Mesenchymal stem cell (in vitro differentiated cells and primary cell): ENCODE measurements at regions not wholly inside any gene's neighbourhood (a gene's known extent, or its start where the extent isn't known, plus 50 kb on each side); places are given as distances from the start of the nearest gene placed in this dataset.

Experiments used
- DNase-seq: peaks from one replicate; pipeline ENCODE4 v3.0.0-alpha.2; 2013
- H2AFZ ChIP-seq: one replicate; pipeline ENCODE4 v1.6.1; 2013; ENCODE audit warnings: low read depth, mild to moderate bottlenecking, control low read depth, inconsistent platforms, low read length, moderate library complexity
- H2AK5ac ChIP-seq: 2 replicates; pipeline ENCODE4 v1.6.1; 2013; ENCODE audit warnings: low read length, moderate library complexity, mild to moderate bottlenecking, inconsistent platforms; ENCODE audit not compliant: severe bottlenecking
- H2BK120ac ChIP-seq: one replicate; pipeline ENCODE4 v1.6.1; 2013; ENCODE audit warnings: low read depth, mild to moderate bottlenecking, inconsistent platforms, low read length, moderate library complexity
- H2BK12ac ChIP-seq, 2 experiments: one replicate each; pipeline ENCODE4 v1.6.1; 2013; ENCODE audit warnings: inconsistent platforms in 2 of 2, low read length in 2 of 2, mild to moderate bottlenecking in 2 of 2, moderate library complexity in 2 of 2, control low read depth in 1 of 2
- H2BK15ac ChIP-seq: one replicate; pipeline ENCODE4 v1.6.1; 2013; ENCODE audit warnings: mild to moderate bottlenecking, low read depth, inconsistent platforms; ENCODE audit not compliant: poor library complexity, severe bottlenecking
- H2BK5ac ChIP-seq: 2 replicates; pipeline ENCODE4 v1.6.1; 2013; ENCODE audit warnings: low read depth, mild to moderate bottlenecking, low read length, control low read depth, inconsistent platforms; ENCODE audit not compliant: poor library complexity, severe bottlenecking
- H3K14ac ChIP-seq, 2 experiments: one replicate each; pipeline ENCODE4 v1.6.1; 2013; ENCODE audit warnings: inconsistent platforms in 2 of 2, low read length in 2 of 2, control low read depth in 1 of 2, mild to moderate bottlenecking in 1 of 2, moderate library complexity in 1 of 2
- H3K18ac ChIP-seq, 2 experiments: one replicate each; pipeline ENCODE4 v1.6.1; 2013; ENCODE audit warnings: inconsistent platforms in 2 of 2, low read length in 2 of 2, control low read depth in 1 of 2, low read depth in 1 of 2, mild to moderate bottlenecking in 1 of 2
- H3K23ac ChIP-seq, 2 experiments: one replicate each; pipeline ENCODE4 v1.6.1; 2013; ENCODE audit warnings: inconsistent platforms in 2 of 2, low read length in 2 of 2, mild to moderate bottlenecking in 2 of 2, moderate library complexity in 2 of 2, control low read depth in 1 of 2
- H3K27ac ChIP-seq: 2 replicates; pipeline ENCODE4 v1.5.1; 2013; ENCODE audit warnings: mild to moderate bottlenecking, moderate library complexity, low read length, control low read depth, inconsistent platforms; ENCODE audit not compliant: poor library complexity, severe bottlenecking
- H3K27me3 ChIP-seq, 2 experiments: 2 replicates each; pipeline versions ENCODE4 v1.6.1 to v1.7.0; 2013; ENCODE audit warnings: low read length in 2 of 2, mild to moderate bottlenecking in 2 of 2, moderate library complexity in 2 of 2, control low read depth in 1 of 2, inconsistent platforms in 1 of 2; ENCODE audit not compliant: control insufficient read depth in 1 of 2, insufficient read depth in 1 of 2
- H3K36me3 ChIP-seq, 2 experiments: 2 replicates each; pipeline versions ENCODE4 v1.6.1 to v1.7.0; 2013; ENCODE audit warnings: low read length in 2 of 2, control low read depth in 1 of 2, inconsistent platforms in 1 of 2, low read depth in 1 of 2, mild to moderate bottlenecking in 1 of 2; ENCODE audit not compliant: insufficient read depth in 2 of 2, control insufficient read depth in 1 of 2
- H3K4ac ChIP-seq, 2 experiments: one replicate each; pipeline ENCODE4 v1.6.1; 2013; ENCODE audit warnings: inconsistent platforms in 2 of 2, low read length in 2 of 2, mild to moderate bottlenecking in 2 of 2, moderate library complexity in 2 of 2, control low read depth in 1 of 2, low read depth in 1 of 2
- H3K4me1 ChIP-seq: 2 replicates; pipeline ENCODE4 v1.6.1; 2013; ENCODE audit warnings: low read depth, low read length, control low read depth; ENCODE audit not compliant: control insufficient read depth, insufficient read depth
- H3K4me2 ChIP-seq: 2 replicates; pipeline ENCODE4 v1.6.1; 2013; ENCODE audit warnings: low read length, mild to moderate bottlenecking, inconsistent platforms; ENCODE audit not compliant: poor library complexity, severe bottlenecking
- H3K4me3 ChIP-seq, 2 experiments: 2 replicates each; pipeline versions ENCODE4 v1.5.1 to v1.7.0; 2013; ENCODE audit warnings: low read length in 2 of 2, mild to moderate bottlenecking in 2 of 2, control low read depth in 1 of 2, low read depth in 1 of 2; ENCODE audit not compliant: insufficient read depth in 1 of 2
- H3K79me1 ChIP-seq: replicated peaks from 2 replicates; pipeline ENCODE4 v1.6.1; 2013; ENCODE audit warnings: mild to moderate bottlenecking, control low read depth, low read length, inconsistent platforms; ENCODE audit not compliant: poor library complexity, severe bottlenecking
- H3K9ac ChIP-seq: 2 replicates; pipeline ENCODE4 v1.7.0; 2013; ENCODE audit warnings: mild to moderate bottlenecking, low read length, moderate library complexity
- H3K9me3 ChIP-seq: 2 replicates; pipeline ENCODE4 v1.7.0; 2013; ENCODE audit warnings: mild to moderate bottlenecking, low read length; ENCODE audit not compliant: control insufficient read depth
- H4K8ac ChIP-seq: one replicate; pipeline ENCODE4 v1.6.1; 2013; ENCODE audit warnings: inconsistent platforms, mild to moderate bottlenecking, low read length, moderate library complexity
- H4K91ac ChIP-seq: one replicate; pipeline ENCODE4 v1.6.1; 2013; ENCODE audit warnings: mild to moderate bottlenecking, low read length, inconsistent platforms
- WGBS: methylation state at CpG from one replicate; pipeline ENCODE4 v1.1.7; 2013; ENCODE audit warnings: mixed read lengths; 5-methylcytosine and 5-hydroxymethylcytosine counted together

DNA sequence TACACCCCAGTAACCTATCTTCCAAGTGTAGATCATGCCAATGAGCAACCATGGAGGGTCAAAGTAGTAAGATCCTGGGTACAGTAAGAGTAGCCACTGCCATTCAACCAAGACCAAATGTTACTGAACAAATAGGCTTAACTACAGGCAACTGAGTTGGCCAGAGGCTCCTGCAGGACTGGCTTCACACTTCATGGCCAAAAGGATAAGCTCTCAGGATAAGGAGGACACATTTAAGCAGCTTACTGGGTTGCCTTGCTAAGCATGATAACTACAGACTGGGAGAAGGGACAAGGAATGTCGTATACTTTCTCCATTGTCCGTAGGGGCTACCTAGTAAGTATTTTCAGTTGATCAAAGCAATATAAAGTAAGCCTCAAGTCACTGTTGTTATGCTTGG lies 174.7 kb downstream of the INO80D start:
- H4K91ac ChIP-seq = no peak overlapping the region
- no peak overlapping the region for H2BK5ac ChIP-seq
- no peak overlapping the region for H2AK5ac ChIP-seq
- 87% methylated on average over 2 of the region's 2 CpGs for WGBS
- H3K4me2 ChIP-seq = no peak overlapping the region
- no peak overlapping the region for H3K14ac ChIP-seq
- H3K4me1 ChIP-seq = peaks cover 1% of the 10 kb centered on the region
- H3K9me3 ChIP-seq = no peaks in the 10 kb centered on the region
- no peak overlapping the region for H2AFZ ChIP-seq
- peaks cover 17 to 35% of the 10 kb centered on the region in 2 experiments for H3K27me3 ChIP-seq
- no peak overlapping the region for H3K23ac ChIP-seq
- H3K79me1 ChIP-seq = no peaks in the 10 kb centered on the region
- H3K27ac ChIP-seq = no peak overlapping the region
- no peak overlapping the region for H3K9ac ChIP-seq
- no peak overlapping the region for H3K4ac ChIP-seq
- H2BK12ac ChIP-seq = no peak overlapping the region
- H3K36me3 ChIP-seq = no peaks in the 10 kb centered on the region
- no peak overlapping the region for H4K8ac ChIP-seq
- no peak for DNase-seq
- no peak overlapping the region for H2BK120ac ChIP-seq
- no peak overlapping the region for H2BK15ac ChIP-seq
- H3K18ac ChIP-seq = no peak overlapping the region
- no peak overlapping the region for H3K4me3 ChIP-seq

DNA sequence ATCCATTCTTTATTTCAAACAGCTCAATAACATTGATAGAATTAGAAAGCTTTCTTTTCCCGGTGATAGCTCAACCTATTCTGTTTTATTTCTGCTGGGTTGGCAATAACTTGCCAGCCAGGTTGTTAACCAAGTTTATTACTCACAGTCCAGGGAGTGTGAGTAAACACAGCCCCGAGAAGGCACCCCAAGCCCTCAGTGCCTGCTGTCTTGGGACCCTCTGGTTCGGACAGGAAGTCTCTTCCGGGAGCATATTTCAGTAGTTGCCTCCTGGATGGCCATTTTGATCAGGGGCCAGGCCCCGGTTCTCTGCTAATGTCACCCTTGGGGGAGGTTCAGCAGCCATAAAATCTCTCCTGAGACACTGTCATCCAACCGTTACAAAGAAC lies 176.8 kb downstream of the INO80D start:
- no peak overlapping the region for H3K23ac ChIP-seq
- H3K18ac ChIP-seq = no peak overlapping the region
- no peak overlapping the region for H4K91ac ChIP-seq
- no peak overlapping the region for H3K4me3 ChIP-seq
- no peaks in the 10 kb centered on the region for H3K36me3 ChIP-seq
- H3K14ac ChIP-seq = no peak overlapping the region
- H2BK5ac ChIP-seq = no peak overlapping the region
- H3K27ac ChIP-seq = no peak overlapping the region
- H2AK5ac ChIP-seq = no peak overlapping the region
- no peaks in the 10 kb centered on the region for H3K4me1 ChIP-seq
- no peak overlapping the region for H2BK15ac ChIP-seq
- DNase-seq = no peak
- no peak overlapping the region for H3K9ac ChIP-seq
- no peak overlapping the region for H4K8ac ChIP-seq
- no peak overlapping the region for H3K4ac ChIP-seq
- no peak overlapping the region for H3K4me2 ChIP-seq
- no peak overlapping the region for H2BK12ac ChIP-seq
- 26% methylated on average over 6 of the region's 6 CpGs for WGBS
- H3K9me3 ChIP-seq = no peaks in the 10 kb centered on the region
- no peak overlapping the region for H2AFZ ChIP-seq
- no peak overlapping the region for H2BK120ac ChIP-seq
- no peaks in the 10 kb centered on the region for H3K79me1 ChIP-seq
- H3K27me3 ChIP-seq = peaks cover 21 to 34% of the 10 kb centered on the region in 2 experiments

DNA sequence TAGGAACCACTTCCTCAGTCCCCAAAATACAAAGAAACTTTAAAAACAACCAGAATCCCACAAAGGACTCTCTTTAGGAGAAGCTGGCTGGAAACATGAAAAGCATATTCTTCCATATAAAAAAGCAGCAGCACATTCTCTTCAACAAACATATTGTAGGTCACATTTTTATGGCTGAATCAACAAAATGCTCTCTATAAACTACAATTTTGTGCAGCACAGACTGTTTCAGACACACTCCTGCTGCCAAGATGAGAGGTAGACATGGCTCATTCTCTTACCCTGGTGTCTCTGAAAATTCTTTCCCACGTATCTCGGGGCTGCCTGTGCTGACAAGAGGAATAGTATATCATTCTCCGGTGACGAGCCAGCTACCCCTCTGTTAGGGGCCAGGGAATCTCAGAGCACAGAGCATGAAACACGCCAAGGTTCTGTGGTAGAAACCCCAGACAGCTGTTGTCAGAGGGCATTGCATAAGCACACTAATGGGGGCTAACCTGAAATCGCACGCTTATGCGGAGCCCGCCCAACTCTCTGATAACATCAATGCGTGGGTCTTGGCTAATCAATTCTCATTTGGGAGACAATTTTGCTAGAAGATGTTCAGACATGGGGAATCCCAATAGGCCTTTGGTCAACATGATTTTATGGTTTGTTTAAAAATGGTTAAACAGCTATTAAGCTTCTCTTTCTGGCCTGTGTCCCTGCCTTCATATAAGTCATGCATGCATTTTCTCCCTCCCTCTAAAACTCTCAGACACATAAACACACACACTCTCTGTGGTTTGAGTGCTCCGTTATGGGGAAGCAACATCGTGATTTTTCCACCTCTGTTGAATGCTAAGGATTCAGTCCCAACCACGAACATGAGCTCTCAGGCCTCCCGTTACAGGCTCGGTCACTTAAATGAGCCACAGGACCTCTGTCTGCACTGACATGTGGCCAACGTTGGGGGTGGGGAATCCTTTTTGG lies 177.5 kb downstream of the INO80D start:
- H3K27me3 ChIP-seq = peaks cover 21 to 34% of the 10 kb centered on the region in 2 experiments
- H3K79me1 ChIP-seq = no peaks in the 10 kb centered on the region
- peak; percentile 91 for DNase-seq
- H3K4me1 ChIP-seq = peaks cover 2% of the 10 kb centered on the region
- no peak overlapping the region for H2AK5ac ChIP-seq
- H2AFZ ChIP-seq = no peak overlapping the region
- no peak overlapping the region for H3K4me3 ChIP-seq
- H3K23ac ChIP-seq = no peak overlapping the region
- no peaks in the 10 kb centered on the region for H3K9me3 ChIP-seq
- no peak overlapping the region for H3K9ac ChIP-seq
- no peaks in the 10 kb centered on the region for H3K36me3 ChIP-seq
- no peak overlapping the region for H2BK120ac ChIP-seq
- H3K27ac ChIP-seq = no peak overlapping the region
- no peak overlapping the region for H3K4me2 ChIP-seq
- H2BK15ac ChIP-seq = no peak overlapping the region
- no peak overlapping the region for H4K91ac ChIP-seq
- no peak overlapping the region for H3K4ac ChIP-seq
- peak overlapping the region in 1 of 2 experiments; percentile 24 for H2BK12ac ChIP-seq
- peak overlapping the region in 1 of 2 experiments; percentile 63 for H3K18ac ChIP-seq
- H2BK5ac ChIP-seq = no peak overlapping the region
- no peak overlapping the region for H3K14ac ChIP-seq
- WGBS = 37% methylated on average over 15 of the region's 16 CpGs
- no peak overlapping the region for H4K8ac ChIP-seq

DNA sequence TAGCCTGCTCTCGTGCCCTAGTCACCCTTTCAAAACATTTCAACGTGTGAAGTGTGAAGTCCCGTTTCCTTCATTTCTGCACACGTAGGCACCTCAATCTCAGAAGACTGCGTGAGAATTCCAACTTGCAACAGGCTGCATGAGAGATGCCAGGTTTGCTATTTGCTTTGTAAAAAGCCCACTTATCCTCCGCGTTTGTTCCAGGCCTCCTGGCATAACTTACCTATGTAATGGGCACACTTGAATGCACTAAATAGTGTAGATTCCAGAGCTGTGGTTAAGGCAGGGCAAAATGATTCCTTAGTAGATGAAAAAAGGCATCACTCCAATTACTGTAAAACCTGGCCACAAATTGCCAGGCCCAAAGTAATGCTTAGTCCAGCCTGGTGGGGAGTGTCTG lies 179.6 kb downstream of the INO80D start:
- no peak overlapping the region for H3K4me2 ChIP-seq
- H3K27me3 ChIP-seq = peaks cover 21 to 32% of the 10 kb centered on the region in 2 experiments
- no peak overlapping the region for H2AFZ ChIP-seq
- no peak overlapping the region for H2BK15ac ChIP-seq
- H3K4me1 ChIP-seq = peaks cover 2% of the 10 kb centered on the region
- H3K9ac ChIP-seq = no peak overlapping the region
- H4K8ac ChIP-seq = no peak overlapping the region
- no peak overlapping the region for H2BK5ac ChIP-seq
- no peak overlapping the region for H3K23ac ChIP-seq
- no peaks in the 10 kb centered on the region for H3K9me3 ChIP-seq
- no peak overlapping the region for H3K14ac ChIP-seq
- no peak overlapping the region for H3K27ac ChIP-seq
- no peak overlapping the region for H3K4me3 ChIP-seq
- no peak overlapping the region for H2BK12ac ChIP-seq
- no peak overlapping the region for H4K91ac ChIP-seq
- no peak overlapping the region for H2AK5ac ChIP-seq
- no peak overlapping the region for H2BK120ac ChIP-seq
- no peak for DNase-seq
- WGBS = 94% methylated on average over 5 of the region's 7 CpGs
- H3K79me1 ChIP-seq = no peaks in the 10 kb centered on the region
- no peak overlapping the region for H3K4ac ChIP-seq
- H3K36me3 ChIP-seq = no peaks in the 10 kb centered on the region
- no peak overlapping the region for H3K18ac ChIP-seq
